SK-N-SH (cell line): ENCODE measurements at regions not wholly inside any gene's neighbourhood (a gene's known extent, or its start where the extent isn't known, plus 50 kb on each side); places are given as distances from the start of the nearest gene placed in this dataset.

ENCODE experiments used
- CTCF ChIA-PET: fragments of 300-600, 350-600 bp; formaldehyde crosslinking; extraction: SDS; loops from one replicate; lab custom pipeline; 2021; lab: Yijun Ruan, JAX
- POLR2A ChIA-PET: fragments of 350-600 bp; sonication (Branson Sonifier 250); formaldehyde crosslinking; extraction: SDS; loops from one replicate; lab custom pipeline; 2020; ENCODE audit warnings: antibody characterized with exemption, inconsistent platforms; lab: Yijun Ruan, JAX
- DNase-seq: peaks from one replicate; pipeline ENCODE4 v3.0.0; 2012
- H2AFZ ChIP-seq: fragments of 200-600 bp; sonication (generic); 2 replicates; pipeline ENCODE4 v1.8.1; 2016; ENCODE audit warnings: antibody characterized with exemption, mild to moderate bottlenecking, low read depth
- H3F3A ChIP-seq: fragments of 200-600 bp; sonication (generic); replicated peaks from 2 replicates; pipeline ENCODE3; 2016; ENCODE audit warnings: antibody characterized with exemption, mild to moderate bottlenecking; ENCODE audit not compliant: insufficient read depth
- H3K27ac ChIP-seq, 2 experiments: fragments of 200-500 bp in 1 of 2; fragments of 200-600 bp in 1 of 2; sonication (Bioruptor generic) in 1 of 2; sonication (generic), shearing (Covaris generic) in 1 of 2; 2 replicates each; pipeline versions ENCODE4 v1.5.1 to v1.6.1; 2014 to 2016; ENCODE audit warnings: low read depth in 2 of 2, inconsistent platforms in 1 of 2, low read length in 1 of 2, mild to moderate bottlenecking in 1 of 2, mixed read lengths in 1 of 2
- H3K27me3 ChIP-seq: fragments of 200-600 bp; sonication (generic), shearing (Covaris generic); 2 replicates; pipeline ENCODE4 v1.6.1; 2016; ENCODE audit warnings: mixed run types; ENCODE audit not compliant: insufficient read depth
- H3K36me3 ChIP-seq, 2 experiments: fragments of 200-500 bp in 1 of 2; fragments of 200-600 bp in 1 of 2; sonication (Bioruptor generic) in 1 of 2; sonication (generic) in 1 of 2; replicated peaks in 1 of 2; 2 replicates each; pipeline versions ENCODE3 to v1.5.1; 2014 to 2016; ENCODE audit warnings: low read length in 1 of 2, mild to moderate bottlenecking in 1 of 2; ENCODE audit not compliant: insufficient read depth in 2 of 2, control insufficient read depth in 1 of 2
- H3K4me1 ChIP-seq, 2 experiments: fragments of 200-500 bp in 1 of 2; fragments of 200-600 bp in 1 of 2; sonication (Bioruptor generic) in 1 of 2; sonication (generic), shearing (Covaris generic) in 1 of 2; 2 replicates each; pipeline versions ENCODE4 v1.5.1 to v1.6.1; 2014 to 2016; ENCODE audit warnings: low read depth in 1 of 2, low read length in 1 of 2, mixed run types in 1 of 2; ENCODE audit not compliant: insufficient read depth in 2 of 2, control insufficient read depth in 1 of 2
- H3K4me2 ChIP-seq: fragments of 200-600 bp; sonication (generic), shearing (Covaris generic); 2 replicates; pipeline ENCODE4 v1.6.1; 2017; ENCODE audit warnings: mixed run types
- H3K4me3 ChIP-seq, 2 experiments: fragments of 200-500 bp in 1 of 2; fragments of 200-600 bp in 1 of 2; sonication (Bioruptor generic) in 1 of 2; sonication (generic), shearing (Covaris generic) in 1 of 2; 2 replicates each; pipeline versions ENCODE4 v1.5.1 to v1.8.1; 2014 to 2016; ENCODE audit warnings: low read depth in 2 of 2, inconsistent platforms in 1 of 2, low read length in 1 of 2, mild to moderate bottlenecking in 1 of 2, mixed read lengths in 1 of 2, moderate library complexity in 1 of 2
- H3K79me2 ChIP-seq: fragments of 200-600 bp; sonication (generic); 2 replicates; pipeline ENCODE4 v1.8.1; 2017; ENCODE audit warnings: mild to moderate bottlenecking; ENCODE audit not compliant: insufficient read depth
- H3K9ac ChIP-seq: fragments of 200-600 bp; sonication (generic); 2 replicates; pipeline ENCODE4 v1.6.1; 2017; ENCODE audit warnings: mixed run types
- H3K9me2 ChIP-seq: fragments of 200-600 bp; sonication (generic); 2 replicates; pipeline ENCODE4 v1.6.1; 2017; ENCODE audit warnings: mixed run types
- H3K9me3 ChIP-seq: fragments of 200-600 bp; sonication (generic); 2 replicates; pipeline ENCODE4 v1.6.1; 2017; ENCODE audit warnings: mixed run types, mild to moderate bottlenecking, moderate library complexity
- H4K20me1 ChIP-seq: fragments of 200-600 bp; sonication (generic); 2 replicates; pipeline ENCODE4 v1.6.1; 2017; ENCODE audit warnings: mild to moderate bottlenecking, mixed run types; ENCODE audit not compliant: insufficient read depth
- ELF1 ChIP-seq: IDR thresholded peaks from 2 replicates; pipeline ENCODE4 v1.4.0; 2012
- EP300 ChIP-seq, 2 experiments: IDR thresholded peaks; 2 replicates each; pipeline versions ENCODE4 v1.4.0 to v1.6.1; 2012; ENCODE audit warnings: borderline replicate concordance in 1 of 2, low read depth in 1 of 2, low read length in 1 of 2
- FOXJ3 ChIP-seq: sonication (generic); formaldehyde crosslinking; IDR thresholded peaks from 2 replicates; pipeline ENCODE4 v1.5.1; 2020; ENCODE audit warnings: mild to moderate bottlenecking, missing genetic modification reagents
- GABPA ChIP-seq: IDR thresholded peaks from 2 replicates; pipeline ENCODE4 v1.4.0; 2012; ENCODE audit warnings: low read depth, mild to moderate bottlenecking
- GATA2 ChIP-seq: sonication (generic); formaldehyde crosslinking; IDR thresholded peaks from 2 replicates; pipeline ENCODE4 v1.5.0; 2020; ENCODE audit warnings: mild to moderate bottlenecking, missing genetic modification reagents
- IRF3 ChIP-seq: fragments of 150-350 bp; IDR thresholded peaks from 2 replicates; pipeline ENCODE4 v1.6.1; 2016; ENCODE audit warnings: mild to moderate bottlenecking, low read depth, low read length
- JUND ChIP-seq: IDR thresholded peaks from 2 replicates; pipeline ENCODE4 v1.4.0; 2012
- MAX ChIP-seq: IDR thresholded peaks from 2 replicates; pipeline ENCODE4 v1.4.0; 2012; ENCODE audit warnings: low read depth
- MXI1 ChIP-seq: IDR thresholded peaks from 2 replicates; pipeline ENCODE4 v1.6.1; 2012; ENCODE audit warnings: mild to moderate bottlenecking, low read depth, low read length, improper control_type of control experiment
- NFIC ChIP-seq: IDR thresholded peaks from 2 replicates; pipeline ENCODE4 v1.4.0; 2012; ENCODE audit warnings: borderline replicate concordance
- PBX3 ChIP-seq: IDR thresholded peaks from 2 replicates; pipeline ENCODE4; 2012
- POLR2AphosphoS5 ChIP-seq: IDR thresholded peaks from 2 replicates; pipeline ENCODE4 v1.6.1; 2012; ENCODE audit warnings: low read depth, low read length
- RCOR1 ChIP-seq: fragments of 150-350 bp; IDR thresholded peaks from 2 replicates; pipeline ENCODE4 v1.6.1; 2017; ENCODE audit warnings: antibody characterized with exemption, low read length
- SIN3A ChIP-seq: IDR thresholded peaks from 2 replicates; pipeline ENCODE4 v1.6.1; 2012; ENCODE audit warnings: low read depth, mild to moderate bottlenecking, low read length, moderate library complexity, borderline replicate concordance
- TAF1 ChIP-seq: IDR thresholded peaks from 2 replicates; pipeline ENCODE4 v1.6.1; 2012; ENCODE audit warnings: low read depth, mild to moderate bottlenecking, low read length, moderate library complexity, borderline replicate concordance
- TCF12 ChIP-seq: IDR thresholded peaks from 2 replicates; pipeline ENCODE4 v1.4.0; 2012
- TEAD4 ChIP-seq: IDR thresholded peaks from 2 replicates; pipeline ENCODE4 v1.4.0; 2012; ENCODE audit warnings: mild to moderate bottlenecking, borderline replicate concordance; ENCODE audit not compliant: insufficient read depth
- YY1 ChIP-seq: IDR thresholded peaks from 2 replicates; pipeline ENCODE4 v1.4.0; 2012; ENCODE audit warnings: low read depth, mild to moderate bottlenecking
- ZBTB33 ChIP-seq: IDR thresholded peaks from 2 replicates; pipeline ENCODE4 v1.4.0; 2012; ENCODE audit warnings: low read depth, borderline replicate concordance
- WGBS: methylation state at CpG from one replicate; pipeline ENCODE4 v1.1.6; 2017; ENCODE audit warnings: low lambda C conversion rate; 5-methylcytosine and 5-hydroxymethylcytosine counted together

- Histone ChIP-seq H3F3A (peaks cover 4% of the 10 kb centered on the region), H3K27me3 (no peaks in the 10 kb centered on the region), H3K9ac (no peak overlapping the region), H4K20me1 (no peaks in the 10 kb centered on the region), H3K36me3 (no peaks in the 10 kb centered on the region), H3K9me2 (no peaks in the 10 kb centered on the region), H3K9me3 (no peaks in the 10 kb centered on the region), H3K4me2 (no peak overlapping the region), H3K4me3 (no peak overlapping the region), H3K27ac (peak overlapping the region in 1 of 2 experiments; percentile 38; a peak in 2 of 4 replicates), H3K4me1 (peaks cover 0 to 8% of the 10 kb centered on the region in 2 experiments; a peak in 1 of 4 replicates), H2AFZ (no peak overlapping the region)
- ChIA-PET CTCF (interaction anchor here (2.5 to 2.8 kb wide), 2 partner anchors 8 to 43 kb away, joined by 7 to 18 read pairs; no protein-coding TSS in a partner anchor), POLR2A (no interaction called here)
- TF ChIP-seq GABPA (no peak), GATA2 (no peak), YY1 (no peak), TAF1 (no peak), ZBTB33 (no peak), TCF12 (no peak), MXI1 (no peak), TEAD4 (no peak), EP300 (IDR thresholded peaks at IDR 0.05; ENCODE audit: borderline replicate concordance in 1 of 2, low read depth in 1 of 2, low read length in 1 of 2) (no peak), PBX3 (no peak), IRF3 (no peak), RCOR1 (no peak), POLR2AphosphoS5 (no peak)
- TF ChIP-seq, all 33 proteins: peak for 0
- DNase-seq: no peak
- no peaks in the 10 kb centered on the region for H3K79me2 ChIP-seq
- 76% methylated on average over 1 of the region's 1 CpG for WGBS
These were observed 143.1 kb upstream of the KCNMB2 start for GRCh38 chr3:178393146-178393545.

GRCh38 chr3:178393824-178394223, 142.4 kb upstream of the KCNMB2 start:
- peaks cover 0 to 8% of the 10 kb centered on the region in 2 experiments; a peak in 1 of 4 replicates for H3K4me1 ChIP-seq
- peaks cover 4% of the 10 kb centered on the region for H3F3A ChIP-seq
- H3K4me3 ChIP-seq: no peak overlapping the region
- peak overlapping the region in 1 of 2 experiments; percentile 38; a peak in 3 of 4 replicates for H3K27ac ChIP-seq
- H2AFZ ChIP-seq: no peak overlapping the region
- no peak overlapping the region for H3K4me2 ChIP-seq
- POLR2A ChIA-PET: no interaction called here
- H3K27me3 ChIP-seq: no peaks in the 10 kb centered on the region
- CTCF ChIA-PET: interaction anchor here (2.5 to 2.8 kb wide), 2 partner anchors 8 to 42 kb away, joined by 7 to 18 read pairs; no protein-coding TSS in a partner anchor
- H3K9me2 ChIP-seq: no peaks in the 10 kb centered on the region
- H3K9me3 ChIP-seq: peaks cover 6% of the 10 kb centered on the region; the same call in 1 of the 2 replicates
- no peaks in the 10 kb centered on the region for H4K20me1 ChIP-seq
- H3K79me2 ChIP-seq: no peaks in the 10 kb centered on the region
- H3K9ac ChIP-seq: no peak overlapping the region
- DNase-seq: no peak
- TF ChIP-seq FOXJ3 (no peak), MAX (no peak), ELF1 (no peak), TEAD4 (no peak), JUND (peak; percentile 48; the same call in 1 of the 2 replicates), PBX3 (peak; percentile 52), TCF12 (peak; percentile 46; the same call in 1 of the 2 replicates), RCOR1 (no peak), SIN3A (no peak), NFIC (peak; percentile 58; the same call in 1 of the 2 replicates)
- no peaks in the 10 kb centered on the region for H3K36me3 ChIP-seq
